ENCODE measurements at regions not wholly inside any gene's neighbourhood (a gene's known extent, or its start where the extent isn't known, plus 50 kb on each side); places are given as distances from the start of the nearest gene placed in this dataset.
A peak's percentile ranks its signal among the peaks of the same experiment; 100 is the strongest.
"Not testable (repeated sequence)": the region's sequence is repeated elsewhere in the genome, so short reads cannot be mapped to it uniquely, and the experiment has no call there.

- H3K27ac ChIP-seq (ENCODE audit: low read depth in 1 of 2, low read length in 2 of 2); POLR2A ChIA-PET; H3K27me3 ChIP-seq (ENCODE audit: control insufficient read depth in 1 of 2, insufficient read depth in 2 of 2, low read length in 2 of 2); H3K36me3 Mint-ChIP-seq (ENCODE audit: low read depth); H3K36me3 ChIP-seq (ENCODE audit: insufficient read depth, low read length); H3K4me3 Mint-ChIP-seq; H3K4me1 ChIP-seq (ENCODE audit: insufficient read depth, low read length); H3K4me1 Mint-ChIP-seq (ENCODE audit: low read depth); H3K9me3 Mint-ChIP-seq; H3K27ac Mint-ChIP-seq; H3K4me3 ChIP-seq (ENCODE audit: low read length); CTCF ChIA-PET; intact Hi-C loops (cut with DNase I, micrococcal nuclease); H3K27me3 Mint-ChIP-seq; ATAC-seq (ENCODE audit: poor library complexity): not testable (repeated sequence)
- H3K9me3 ChIP-seq (ENCODE audit: control insufficient read depth in 1 of 2, insufficient read depth in 1 of 2, low read length in 2 of 2) = peaks cover 0 to 28% of the 10 kb centered on the region in 2 experiments
- peak in 3 of 14 experiments; percentile 3 to 37 (median 11) for DNase-seq
Observed at GRCh38 chr14:19097306-19097705, 130.1 kb downstream of the POTEM start.

GRCh38 chr14:19097750-19098149 is 130.5 kb downstream of the POTEM start:
- H3K27ac Mint-ChIP-seq; H3K4me1 ChIP-seq (ENCODE audit: insufficient read depth, low read length); H3K36me3 Mint-ChIP-seq (ENCODE audit: low read depth); POLR2A ChIA-PET; H3K27me3 Mint-ChIP-seq; H3K4me3 Mint-ChIP-seq; H3K27me3 ChIP-seq (ENCODE audit: control insufficient read depth in 1 of 2, insufficient read depth in 2 of 2, low read length in 2 of 2); intact Hi-C loops (cut with DNase I, micrococcal nuclease); CTCF ChIA-PET; ATAC-seq (ENCODE audit: poor library complexity); H3K4me1 Mint-ChIP-seq (ENCODE audit: low read depth); H3K27ac ChIP-seq (ENCODE audit: low read depth in 1 of 2, low read length in 2 of 2); H3K36me3 ChIP-seq (ENCODE audit: insufficient read depth, low read length); H3K4me3 ChIP-seq (ENCODE audit: low read length); H3K9me3 Mint-ChIP-seq: not testable (repeated sequence)
- peaks cover 0 to 28% of the 10 kb centered on the region in 2 experiments for H3K9me3 ChIP-seq (ENCODE audit: control insufficient read depth in 1 of 2, insufficient read depth in 1 of 2, low read length in 2 of 2)
- peak in 2 of 14 experiments; percentile 12 to 39 for DNase-seq

GRCh38 chr14:19098230-19098629 is 131.0 kb downstream of the POTEM start:
- intact Hi-C loops (cut with DNase I, micrococcal nuclease); CTCF ChIA-PET; POLR2A ChIA-PET; H3K27me3 Mint-ChIP-seq; H3K4me1 Mint-ChIP-seq (ENCODE audit: low read depth); H3K4me1 ChIP-seq (ENCODE audit: insufficient read depth, low read length); DNase-seq; H3K27me3 ChIP-seq (ENCODE audit: control insufficient read depth in 1 of 2, insufficient read depth in 2 of 2, low read length in 2 of 2); H3K27ac Mint-ChIP-seq; H3K27ac ChIP-seq (ENCODE audit: low read depth in 1 of 2, low read length in 2 of 2); H3K4me3 Mint-ChIP-seq; H3K36me3 ChIP-seq (ENCODE audit: insufficient read depth, low read length); H3K36me3 Mint-ChIP-seq (ENCODE audit: low read depth); H3K9me3 Mint-ChIP-seq; ATAC-seq (ENCODE audit: poor library complexity); H3K4me3 ChIP-seq (ENCODE audit: low read length): not testable (repeated sequence)
- peaks cover 0 to 28% of the 10 kb centered on the region in 2 experiments for H3K9me3 ChIP-seq (ENCODE audit: control insufficient read depth in 1 of 2, insufficient read depth in 1 of 2, low read length in 2 of 2)

GRCh38 chr14:19098732-19099131 is 131.5 kb downstream of the POTEM start:
- H3K36me3 ChIP-seq (ENCODE audit: insufficient read depth, low read length); H3K4me1 ChIP-seq (ENCODE audit: insufficient read depth, low read length); H3K9me3 Mint-ChIP-seq; POLR2A ChIA-PET; intact Hi-C loops (cut with DNase I, micrococcal nuclease); H3K27me3 ChIP-seq (ENCODE audit: control insufficient read depth in 1 of 2, insufficient read depth in 2 of 2, low read length in 2 of 2); H3K4me3 ChIP-seq (ENCODE audit: low read length); ATAC-seq (ENCODE audit: poor library complexity); H3K27ac Mint-ChIP-seq; H3K27ac ChIP-seq (ENCODE audit: low read depth in 1 of 2, low read length in 2 of 2); H3K27me3 Mint-ChIP-seq; H3K4me1 Mint-ChIP-seq (ENCODE audit: low read depth); CTCF ChIA-PET; H3K4me3 Mint-ChIP-seq; H3K36me3 Mint-ChIP-seq (ENCODE audit: low read depth): not testable (repeated sequence)
- peak in 3 of 14 experiments; percentile 2 to 37 (median 17) for DNase-seq
- H3K9me3 ChIP-seq (ENCODE audit: control insufficient read depth in 1 of 2, insufficient read depth in 1 of 2, low read length in 2 of 2) = peaks cover 0 to 28% of the 10 kb centered on the region in 2 experiments

GRCh38 chr14:19099336-19099735 is 132.1 kb downstream of the POTEM start:
- H3K36me3 ChIP-seq (ENCODE audit: insufficient read depth, low read length); H3K27me3 ChIP-seq (ENCODE audit: control insufficient read depth in 1 of 2, insufficient read depth in 2 of 2, low read length in 2 of 2); H3K9me3 Mint-ChIP-seq; H3K27me3 Mint-ChIP-seq; DNase-seq; H3K4me1 Mint-ChIP-seq (ENCODE audit: low read depth); H3K4me3 Mint-ChIP-seq; H3K4me3 ChIP-seq (ENCODE audit: low read length); H3K27ac ChIP-seq (ENCODE audit: low read depth in 1 of 2, low read length in 2 of 2); H3K27ac Mint-ChIP-seq; intact Hi-C loops (cut with DNase I, micrococcal nuclease); H3K36me3 Mint-ChIP-seq (ENCODE audit: low read depth); POLR2A ChIA-PET; ATAC-seq (ENCODE audit: poor library complexity); H3K4me1 ChIP-seq (ENCODE audit: insufficient read depth, low read length); CTCF ChIA-PET: not testable (repeated sequence)
- H3K9me3 ChIP-seq (ENCODE audit: control insufficient read depth in 1 of 2, insufficient read depth in 1 of 2, low read length in 2 of 2) = peaks cover 0 to 28% of the 10 kb centered on the region in 2 experiments

- intact Hi-C loops (cut with DNase I, micrococcal nuclease); H3K4me1 Mint-ChIP-seq (ENCODE audit: low read depth); ATAC-seq (ENCODE audit: poor library complexity); H3K4me3 ChIP-seq (ENCODE audit: low read length); H3K36me3 Mint-ChIP-seq (ENCODE audit: low read depth); POLR2A ChIA-PET; H3K27me3 Mint-ChIP-seq; H3K4me3 Mint-ChIP-seq; H3K27ac Mint-ChIP-seq; H3K4me1 ChIP-seq (ENCODE audit: insufficient read depth, low read length); H3K27me3 ChIP-seq (ENCODE audit: control insufficient read depth in 1 of 2, insufficient read depth in 2 of 2, low read length in 2 of 2); CTCF ChIA-PET; H3K36me3 ChIP-seq (ENCODE audit: insufficient read depth, low read length); DNase-seq; H3K9me3 Mint-ChIP-seq; H3K27ac ChIP-seq (ENCODE audit: low read depth in 1 of 2, low read length in 2 of 2): not testable (repeated sequence)
- H3K9me3 ChIP-seq (ENCODE audit: control insufficient read depth in 1 of 2, insufficient read depth in 1 of 2, low read length in 2 of 2) = peaks cover 0 to 28% of the 10 kb centered on the region in 2 experiments
Observed at GRCh38 chr14:19099939-19100338, 132.7 kb downstream of the POTEM start.

- CTCF ChIA-PET; H3K4me3 ChIP-seq (ENCODE audit: low read length); POLR2A ChIA-PET; H3K9me3 ChIP-seq (ENCODE audit: control insufficient read depth in 1 of 2, insufficient read depth in 1 of 2, low read length in 2 of 2); H3K27ac Mint-ChIP-seq; H3K27me3 ChIP-seq (ENCODE audit: control insufficient read depth in 1 of 2, insufficient read depth in 2 of 2, low read length in 2 of 2); H3K36me3 Mint-ChIP-seq (ENCODE audit: low read depth); H3K9me3 Mint-ChIP-seq; ATAC-seq (ENCODE audit: poor library complexity); H3K4me1 Mint-ChIP-seq (ENCODE audit: low read depth); H3K27ac ChIP-seq (ENCODE audit: low read depth in 1 of 2, low read length in 2 of 2); H3K27me3 Mint-ChIP-seq; intact Hi-C loops (cut with DNase I, micrococcal nuclease); H3K4me1 ChIP-seq (ENCODE audit: insufficient read depth, low read length); DNase-seq; H3K36me3 ChIP-seq (ENCODE audit: insufficient read depth, low read length); H3K4me3 Mint-ChIP-seq: not testable (repeated sequence)
Observed at GRCh38 chr14:19105551-19105950, 138.3 kb downstream of the POTEM start.

All from CD4-positive, alpha-beta T cell (primary cell).